GM12874 (cell line): ENCODE measurements at regions not wholly inside any gene's neighbourhood (a gene's known extent, or its start where the extent isn't known, plus 50 kb on each side); places are given as distances from the start of the nearest gene placed in this dataset.

Source experiments
- TF ChIP-seq, protein P1 (sequence below): IDR thresholded peaks from 2 replicates; pipeline ENCODE4 v1.5.1; 2011; ENCODE audit warnings: low read depth, mild to moderate bottlenecking, control low read depth, low read length, moderate library complexity; ENCODE audit not compliant: insufficient read depth

DNA sequence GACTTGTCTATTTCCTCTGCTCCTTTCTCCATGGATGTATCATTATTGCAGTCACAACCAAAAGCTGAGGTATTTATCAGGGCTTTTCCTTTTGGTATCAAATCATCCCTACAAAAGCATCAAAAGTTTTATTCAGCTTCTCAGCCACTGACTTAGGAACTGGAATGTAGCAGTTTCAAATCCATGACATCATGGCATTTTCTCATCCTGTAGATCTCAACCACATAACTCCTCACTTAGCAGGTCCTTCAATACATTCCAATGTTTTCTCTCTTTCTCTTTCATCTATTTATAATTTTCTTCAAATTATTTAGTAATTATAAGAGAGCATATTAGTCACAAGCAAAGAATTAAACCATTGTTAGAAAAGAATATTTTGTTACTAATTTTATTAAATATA lies 537.4 kb upstream of the SORCS1 start:
- TF ChIP-seq, protein P1, sequence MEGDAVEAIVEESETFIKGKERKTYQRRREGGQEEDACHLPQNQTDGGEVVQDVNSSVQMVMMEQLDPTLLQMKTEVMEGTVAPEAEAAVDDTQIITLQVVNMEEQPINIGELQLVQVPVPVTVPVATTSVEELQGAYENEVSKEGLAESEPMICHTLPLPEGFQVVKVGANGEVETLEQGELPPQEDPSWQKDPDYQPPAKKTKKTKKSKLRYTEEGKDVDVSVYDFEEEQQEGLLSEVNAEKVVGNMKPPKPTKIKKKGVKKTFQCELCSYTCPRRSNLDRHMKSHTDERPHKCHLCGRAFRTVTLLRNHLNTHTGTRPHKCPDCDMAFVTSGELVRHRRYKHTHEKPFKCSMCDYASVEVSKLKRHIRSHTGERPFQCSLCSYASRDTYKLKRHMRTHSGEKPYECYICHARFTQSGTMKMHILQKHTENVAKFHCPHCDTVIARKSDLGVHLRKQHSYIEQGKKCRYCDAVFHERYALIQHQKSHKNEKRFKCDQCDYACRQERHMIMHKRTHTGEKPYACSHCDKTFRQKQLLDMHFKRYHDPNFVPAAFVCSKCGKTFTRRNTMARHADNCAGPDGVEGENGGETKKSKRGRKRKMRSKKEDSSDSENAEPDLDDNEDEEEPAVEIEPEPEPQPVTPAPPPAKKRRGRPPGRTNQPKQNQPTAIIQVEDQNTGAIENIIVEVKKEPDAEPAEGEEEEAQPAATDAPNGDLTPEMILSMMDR, result no peak

DNA sequence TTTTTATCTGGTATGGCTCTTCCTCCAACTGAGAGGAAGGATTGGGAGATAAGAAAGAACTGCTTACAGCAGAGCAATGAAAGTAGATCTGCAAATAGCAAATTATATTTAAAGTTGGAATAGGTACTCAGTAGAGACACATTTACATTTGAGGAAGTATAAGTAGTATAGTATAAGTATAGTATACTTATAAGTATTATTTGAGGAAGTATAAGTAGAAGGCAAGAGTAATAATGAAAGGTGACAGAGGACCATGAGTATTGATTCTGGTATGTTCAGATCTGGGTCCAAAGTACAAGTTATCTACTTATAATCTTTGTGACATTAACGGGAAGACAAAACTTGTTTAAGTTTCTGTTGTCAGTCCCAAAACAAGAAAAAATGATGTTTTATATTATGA lies 527.6 kb upstream of the SORCS1 start:
- TF ChIP-seq, protein P1, result no peak

DNA sequence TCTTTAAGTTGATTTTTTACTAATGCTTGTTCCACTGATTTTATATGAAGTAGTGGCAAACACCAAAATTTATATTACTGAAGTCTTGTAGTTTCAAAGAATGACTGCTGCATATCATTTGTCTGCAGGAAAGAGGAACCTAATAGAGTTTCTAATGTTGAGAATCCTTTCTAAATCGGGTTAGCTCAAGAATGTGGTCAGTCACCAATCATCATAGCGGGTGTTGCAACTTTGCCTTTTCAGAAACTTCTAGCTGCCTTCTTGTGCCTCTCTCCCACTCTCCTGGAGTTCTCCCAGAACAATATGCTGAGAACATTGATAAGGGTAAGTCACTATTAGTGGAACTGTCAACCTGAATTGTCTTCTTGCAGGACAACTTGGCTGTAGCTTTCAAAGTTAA lies 524.8 kb upstream of the SORCS1 start:
- TF ChIP-seq, protein P1, result no peak

DNA sequence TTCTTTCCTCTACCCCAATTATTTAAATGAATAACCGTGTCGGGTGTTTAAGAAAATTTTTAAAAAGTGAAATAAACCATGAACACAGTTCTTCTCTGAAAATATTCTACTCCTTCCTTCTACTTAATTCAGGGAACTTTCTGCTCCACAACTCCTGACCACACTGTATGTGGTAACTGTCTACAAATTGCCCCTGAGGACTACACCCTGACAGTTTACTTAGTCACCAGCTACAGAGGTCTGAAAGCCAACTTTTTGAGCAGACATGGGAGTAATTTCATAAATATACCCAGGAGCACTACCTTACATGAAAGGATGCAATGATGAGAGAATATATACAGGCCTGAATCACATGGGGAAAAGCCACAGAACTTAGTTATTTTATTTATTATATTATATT lies 523.2 kb upstream of the SORCS1 start:
- TF ChIP-seq, protein P1, result no peak

- TF ChIP-seq, protein P1, result no peak
Measured at GRCh38 chr10:107686095-107686494, 521.6 kb upstream of the SORCS1 start.

GRCh38 chr10:107671960-107672359 lies 507.5 kb upstream of the SORCS1 start:
- TF ChIP-seq, protein P1, result no peak

DNA sequence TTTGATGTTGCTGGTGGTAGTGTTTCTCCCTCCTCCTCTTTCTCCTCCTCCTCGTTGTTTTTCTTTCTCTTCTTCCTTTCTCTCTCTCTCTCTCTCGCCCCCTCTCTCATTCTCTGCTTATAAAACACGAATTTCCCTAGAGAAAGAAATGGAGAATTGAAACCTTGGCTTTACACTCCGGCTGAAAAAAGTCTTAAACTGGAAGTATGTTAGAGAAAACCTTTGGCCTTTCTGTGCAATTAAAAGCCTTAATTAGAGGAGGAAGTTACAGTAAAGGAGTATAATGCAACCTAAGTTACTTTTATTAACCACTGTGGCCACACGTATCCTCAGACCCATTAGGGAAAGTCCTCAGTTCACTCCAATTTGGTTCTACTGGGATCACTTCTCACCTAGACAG lies 501.7 kb upstream of the SORCS1 start:
- TF ChIP-seq, protein P1, result no peak

- TF ChIP-seq, protein P1, result no peak
Measured at GRCh38 chr10:107665459-107665858, 501.0 kb upstream of the SORCS1 start.
